ENCODE measurements at regions not wholly inside any gene's neighbourhood (a gene's known extent, or its start where the extent isn't known, plus 50 kb on each side); places are given as distances from the start of the nearest gene placed in this dataset.

DNA sequence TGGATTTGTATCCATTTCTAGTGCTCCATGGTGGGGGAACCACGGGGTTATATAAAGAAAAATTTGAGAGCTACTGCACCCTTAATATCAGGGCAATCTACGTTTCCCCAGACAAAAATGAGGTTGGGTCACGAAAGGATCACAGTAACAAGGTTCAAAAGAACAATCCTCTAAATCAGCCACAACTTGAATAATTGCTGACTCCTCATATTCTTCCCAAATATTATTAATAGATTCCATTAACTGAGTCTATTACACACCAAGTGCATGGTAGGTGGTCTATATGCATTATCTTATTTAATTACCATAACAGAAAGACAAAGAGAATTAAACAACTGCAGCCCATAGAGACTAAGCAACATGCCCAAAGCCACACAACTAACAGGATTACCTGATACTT lies 438.2 kb downstream of the ETNK1 start:
- Histone ChIP-seq H3K27ac (ENCODE audit: low read depth, low read length, poor library complexity, severe bottlenecking) (no peak overlapping the region), H3K79me2 (ENCODE audit: insufficient read depth, low read depth, low read length) (no peaks in the 10 kb centered on the region), H3K4me3 (ENCODE audit: low read depth, low read length, poor library complexity, severe bottlenecking) (no peak overlapping the region), H3K9me3 (ENCODE audit: low read length) (no peaks in the 10 kb centered on the region), H2AFZ (ENCODE audit: low read length) (no peak overlapping the region), H3K4me2 (ENCODE audit: low read length) (no peak overlapping the region), H3K4me1 (ENCODE audit: insufficient read depth, low read length, poor library complexity, severe bottlenecking) (no peaks in the 10 kb centered on the region), H4K20me1 (ENCODE audit: insufficient read depth, low read length) (no peaks in the 10 kb centered on the region), H3K9me2 (ENCODE audit: insufficient read depth, low read length) (no peaks in the 10 kb centered on the region), H3K36me3 (ENCODE audit: insufficient read depth, low read length) (no peaks in the 10 kb centered on the region)
- intact Hi-C loops (cut with micrococcal nuclease; ENCODE audit: unreplicated experiment), result no loop called here
- POLR2A ChIA-PET, result no interaction called here
- BruUV-seq (replicated peaks), result no TSS peak
- no peak for TF ChIP-seq CTCF (conservative IDR thresholded peaks at IDR 0.05; ENCODE audit: low read length)
- no peak for TF ChIP-seq EZH2phosphoT487 (IDR thresholded peaks at IDR 0.05; ENCODE audit: borderline replicate concordance, low read depth, low read length)
- DNase-seq (ENCODE audit: low spot score), result no peak
- CTCF ChIA-PET (ENCODE audit: unreplicated experiment), result no interaction called here

DNA sequence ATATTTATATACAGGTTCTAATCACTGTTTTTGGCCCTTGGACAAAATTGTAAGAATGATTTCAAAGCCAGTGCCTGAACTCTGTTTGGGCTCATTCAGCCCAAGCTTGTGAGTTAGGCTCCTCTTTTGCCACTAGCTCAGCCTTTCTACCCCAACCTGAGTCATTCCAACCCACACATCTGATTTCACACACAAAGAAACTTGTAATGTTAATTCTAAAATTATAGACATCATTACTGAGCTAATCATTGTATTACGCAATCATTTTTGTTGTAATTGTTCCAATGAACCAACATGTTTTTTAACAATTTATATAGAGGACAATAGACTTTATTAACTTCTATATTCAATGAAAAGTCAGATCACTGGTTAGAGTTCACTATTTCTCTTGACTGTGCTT lies 441.1 kb downstream of the ETNK1 start:
- H2AFZ ChIP-seq (ENCODE audit: low read length), result no peak overlapping the region
- CTCF ChIA-PET (ENCODE audit: unreplicated experiment), result no interaction called here
- no peak for TF ChIP-seq EZH2phosphoT487 (IDR thresholded peaks at IDR 0.05; ENCODE audit: borderline replicate concordance, low read depth, low read length)
- TF ChIP-seq CTCF (conservative IDR thresholded peaks at IDR 0.05; ENCODE audit: low read length), result no peak
- intact Hi-C loops (cut with micrococcal nuclease; ENCODE audit: unreplicated experiment), result no loop called here
- H4K20me1 ChIP-seq (ENCODE audit: insufficient read depth, low read length), result no peaks in the 10 kb centered on the region
- no peaks in the 10 kb centered on the region for H3K36me3 ChIP-seq (ENCODE audit: insufficient read depth, low read length)
- no peaks in the 10 kb centered on the region for H3K9me3 ChIP-seq (ENCODE audit: low read length)
- H3K4me1 ChIP-seq (ENCODE audit: insufficient read depth, low read length, poor library complexity, severe bottlenecking), result no peaks in the 10 kb centered on the region
- POLR2A ChIA-PET, result interaction anchor here (0.6 to 0.7 kb wide), 2 partner anchors 816 to 1395 kb away, joined by 3 to 4 read pairs; no protein-coding TSS in a partner anchor
- no peaks in the 10 kb centered on the region for H3K9me2 ChIP-seq (ENCODE audit: insufficient read depth, low read length)
- no peak overlapping the region for H3K4me2 ChIP-seq (ENCODE audit: low read length)
- no TSS peak for BruUV-seq (replicated peaks)
- no peak overlapping the region for H3K27ac ChIP-seq (ENCODE audit: low read depth, low read length, poor library complexity, severe bottlenecking)
- no peak for DNase-seq (ENCODE audit: low spot score)
- no peak overlapping the region for H3K4me3 ChIP-seq (ENCODE audit: low read depth, low read length, poor library complexity, severe bottlenecking)
- no peaks in the 10 kb centered on the region for H3K79me2 ChIP-seq (ENCODE audit: insufficient read depth, low read depth, low read length)

DNA sequence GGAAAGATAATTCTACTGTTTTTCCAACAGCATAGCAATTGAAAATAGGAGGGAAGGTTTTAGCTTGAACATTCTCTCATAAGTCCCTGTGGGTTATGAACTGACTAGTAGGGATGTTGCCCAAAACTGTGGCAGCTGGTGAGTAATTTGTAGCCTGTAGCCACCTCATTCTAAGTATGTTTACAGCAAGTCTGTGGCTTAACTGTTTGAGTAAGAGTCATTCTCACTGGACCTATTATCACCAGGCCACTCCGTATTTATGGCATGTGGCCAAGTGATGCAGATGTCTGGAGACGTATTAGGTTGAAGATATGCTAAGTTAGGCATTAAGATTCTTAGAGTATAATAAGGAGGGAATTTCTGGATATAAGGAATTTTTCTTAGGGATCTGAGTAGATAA lies 458.3 kb downstream of the ETNK1 start:
- H3K79me2 ChIP-seq (ENCODE audit: insufficient read depth, low read depth, low read length), result no peaks in the 10 kb centered on the region
- intact Hi-C loops (cut with micrococcal nuclease; ENCODE audit: unreplicated experiment), result no loop called here
- H3K4me3 ChIP-seq (ENCODE audit: low read depth, low read length, poor library complexity, severe bottlenecking), result no peak overlapping the region
- H3K4me2 ChIP-seq (ENCODE audit: low read length), result no peak overlapping the region
- no peak for DNase-seq (ENCODE audit: low spot score)
- no TSS peak for BruUV-seq (replicated peaks)
- ChIA-PET POLR2A (interaction anchor here (0.6 to 0.7 kb wide), 2 partner anchors 35 to 1613 kb away, joined by 3 read pairs; no protein-coding TSS in a partner anchor), CTCF (ENCODE audit: unreplicated experiment) (no interaction called here)
- H3K27ac ChIP-seq (ENCODE audit: low read depth, low read length, poor library complexity, severe bottlenecking), result no peak overlapping the region
- H3K9me3 ChIP-seq (ENCODE audit: low read length), result no peaks in the 10 kb centered on the region
- no peaks in the 10 kb centered on the region for H3K36me3 ChIP-seq (ENCODE audit: insufficient read depth, low read length)
- no peaks in the 10 kb centered on the region for H3K4me1 ChIP-seq (ENCODE audit: insufficient read depth, low read length, poor library complexity, severe bottlenecking)
- no peaks in the 10 kb centered on the region for H4K20me1 ChIP-seq (ENCODE audit: insufficient read depth, low read length)
- H3K9me2 ChIP-seq (ENCODE audit: insufficient read depth, low read length), result no peaks in the 10 kb centered on the region
- TF ChIP-seq CTCF (conservative IDR thresholded peaks at IDR 0.05; ENCODE audit: low read length) (no peak), EZH2phosphoT487 (IDR thresholded peaks at IDR 0.05; ENCODE audit: borderline replicate concordance, low read depth, low read length) (no peak)
- no peak overlapping the region for H2AFZ ChIP-seq (ENCODE audit: low read length)
